DMS 273 treated with DMSO at 0.1 percent for 48 hours (cell line): ENCODE measurements at regions not wholly inside any gene's neighbourhood (a gene's known extent, or its start where the extent isn't known, plus 50 kb on each side); places are given as distances from the start of the nearest gene placed in this dataset.

Source experiments
- DNase-seq: peaks from one replicate; lab custom pipeline; 2025; lab: John Stamatoyannopoulos, UW

DNA sequence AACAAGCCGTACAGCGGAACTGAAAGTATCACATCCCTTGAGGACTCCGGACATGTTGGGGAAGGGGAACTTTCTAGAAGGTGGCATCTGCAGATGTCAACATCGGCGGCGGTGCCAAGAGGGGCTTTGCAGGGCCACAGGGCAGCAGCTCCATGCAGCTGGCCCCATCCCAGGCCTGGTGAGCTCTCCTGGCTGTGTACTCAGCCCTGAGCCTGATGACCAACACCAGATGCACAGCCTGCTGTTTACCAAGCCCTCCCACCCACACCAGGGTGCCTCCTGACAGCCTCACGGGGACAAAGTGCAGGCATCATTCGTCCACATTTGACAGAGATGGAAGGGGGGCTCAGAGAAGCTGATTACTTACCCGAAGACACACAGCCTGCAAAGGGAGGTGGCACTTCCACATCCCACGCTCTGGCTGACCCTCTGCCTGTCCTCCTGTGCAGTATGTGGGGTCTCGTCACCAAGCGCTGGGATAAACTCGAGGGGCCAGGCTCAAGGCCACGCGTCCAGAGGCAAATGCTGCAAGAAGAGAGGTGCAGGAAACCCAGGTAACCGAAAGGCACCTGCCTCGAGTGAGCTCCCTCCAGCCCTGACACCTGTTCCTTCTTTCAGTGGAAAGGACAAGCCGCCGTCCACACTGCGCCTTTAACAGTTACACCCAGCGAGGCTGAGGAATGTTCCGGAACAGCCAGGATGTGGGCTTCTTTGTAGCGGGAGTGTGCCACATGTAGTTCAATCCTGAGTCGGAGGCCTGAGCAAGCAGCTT, 69.0 kb upstream of the ASAP2 start:
- no peak for DNase-seq

DNA sequence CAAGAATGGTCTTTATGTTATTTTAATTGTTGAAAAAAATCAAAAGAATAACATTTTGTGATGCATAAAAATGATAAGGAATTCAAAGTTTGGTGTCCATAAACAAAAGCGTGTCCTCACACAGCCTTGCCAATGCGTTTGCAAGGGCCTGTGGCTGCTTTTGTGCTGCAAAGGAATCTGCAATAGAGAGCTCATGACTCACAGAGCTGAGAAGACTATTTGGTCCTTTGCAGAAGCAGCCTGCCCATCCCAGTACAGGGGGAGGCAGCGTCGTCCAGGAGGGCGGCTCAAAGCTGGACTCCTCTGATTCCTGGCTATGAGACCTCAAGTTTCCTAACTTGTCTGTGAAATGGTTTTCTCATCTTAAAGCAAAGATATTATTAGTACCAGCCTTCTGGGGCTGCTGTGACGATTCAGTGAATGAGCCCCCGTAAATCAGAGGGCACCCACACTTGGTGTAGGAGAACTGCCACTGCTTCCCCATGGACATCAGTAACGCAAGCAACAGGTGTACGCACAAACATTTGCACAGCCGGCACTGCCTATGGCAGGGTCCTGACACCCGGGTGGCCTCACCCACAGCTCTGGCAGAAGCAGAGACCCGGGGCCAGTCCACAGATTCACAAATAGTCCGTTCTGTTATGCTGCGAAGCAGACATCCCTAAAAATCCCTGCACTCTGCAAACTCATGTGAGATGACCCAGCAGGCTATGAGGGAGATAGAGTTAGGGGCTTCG, 70.6 kb upstream of the ASAP2 start:
- DNase-seq, result no peak

GRCh38 chr2:9127316-9127715, 79.3 kb upstream of the ASAP2 start:
- DNase-seq, result no peak

DNA sequence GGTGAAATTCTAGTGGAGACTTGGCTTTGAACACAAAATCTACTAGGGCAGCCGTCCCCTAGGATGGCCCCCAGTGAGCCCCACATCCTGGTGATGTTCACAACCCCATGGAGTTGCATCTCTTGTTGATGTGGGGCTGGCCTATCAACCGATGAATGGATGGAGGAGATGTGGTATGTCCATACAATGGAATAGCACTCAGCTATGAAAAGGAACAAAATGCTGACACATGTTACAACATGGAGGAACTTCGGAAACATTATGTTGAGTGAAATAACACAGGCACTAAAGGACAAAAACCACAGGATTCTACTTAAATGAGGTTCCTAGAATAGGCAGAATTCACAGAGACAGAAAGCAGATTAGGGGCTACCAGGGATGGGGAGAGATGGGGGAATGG, 80.1 kb upstream of the ASAP2 start:
- DNase-seq, result no peak

GRCh38 chr2:9124231-9124741, 82.3 kb upstream of the ASAP2 start:
- no peak for DNase-seq

DNA sequence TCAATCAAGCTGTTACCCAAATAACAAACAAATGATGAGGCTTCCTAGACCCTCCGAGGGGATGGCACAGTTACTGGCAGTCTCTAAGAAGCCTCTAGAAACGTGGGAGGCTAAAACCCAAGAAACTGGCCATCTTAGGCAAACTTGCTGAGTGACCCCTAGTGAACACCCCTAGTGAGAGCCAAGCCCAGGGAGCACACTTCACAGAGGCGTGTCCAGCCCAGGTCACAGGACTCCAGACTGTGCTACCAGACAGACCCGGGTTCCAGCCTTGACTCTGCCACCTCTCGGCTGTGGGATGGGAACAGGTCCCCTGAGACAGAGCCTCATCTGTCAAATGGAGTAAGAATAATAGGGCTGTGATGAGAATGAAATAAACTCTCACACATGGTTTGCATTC, 83.5 kb upstream of the ASAP2 start:
- no peak for DNase-seq

GRCh38 chr2:9122367-9122766, 84.2 kb upstream of the ASAP2 start:
- DNase-seq, result no peak

GRCh38 chr2:9118383-9118960, 88.1 kb upstream of the ASAP2 start:
- DNase-seq, result no peak

GRCh38 chr2:9115229-9115628, 91.4 kb upstream of the ASAP2 start:
- no peak for DNase-seq

- DNase-seq, result no peak
Measured at GRCh38 chr2:9114458-9114857, 92.2 kb upstream of the ASAP2 start.

DNA sequence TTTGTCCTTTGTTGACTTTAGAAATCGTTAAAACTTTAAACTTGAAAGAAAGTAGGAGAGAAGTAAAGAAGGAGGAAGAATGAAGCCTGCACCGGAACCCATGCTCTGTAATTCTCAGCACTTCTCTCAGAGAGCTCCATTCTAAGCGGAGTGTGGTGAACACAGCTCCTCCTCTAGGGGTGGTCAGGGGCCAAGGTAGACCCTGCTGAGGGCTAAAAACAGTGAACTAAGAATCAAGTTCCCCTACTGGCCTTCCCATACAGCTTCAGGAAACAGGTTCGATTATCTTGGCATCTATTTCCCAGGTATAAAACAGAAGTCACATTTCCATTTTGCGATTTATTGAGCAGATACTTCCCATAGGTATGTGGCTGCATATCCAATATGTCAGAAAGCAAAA, 92.7 kb upstream of the ASAP2 start:
- no peak for DNase-seq

DNA sequence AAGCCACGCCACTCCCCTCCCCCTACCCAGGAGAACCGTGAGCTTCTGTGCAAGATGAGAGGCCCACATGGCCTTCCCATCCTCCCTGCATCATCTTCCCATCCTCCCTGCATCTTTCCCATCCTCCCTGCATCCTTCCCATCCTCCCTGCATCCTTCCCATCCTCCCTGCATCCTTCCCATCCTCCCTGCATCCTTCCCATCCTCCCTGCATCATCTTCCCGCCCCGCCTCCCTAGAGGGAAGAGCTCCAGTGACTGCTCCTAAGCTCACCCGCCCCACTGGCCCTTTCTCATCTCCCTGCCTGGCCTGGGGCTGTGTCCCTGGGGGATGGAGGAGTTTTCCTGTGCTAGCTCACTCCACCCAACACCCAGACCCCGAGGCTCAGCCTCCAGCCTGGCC, 93.3 kb upstream of the ASAP2 start:
- no peak for DNase-seq

DNA sequence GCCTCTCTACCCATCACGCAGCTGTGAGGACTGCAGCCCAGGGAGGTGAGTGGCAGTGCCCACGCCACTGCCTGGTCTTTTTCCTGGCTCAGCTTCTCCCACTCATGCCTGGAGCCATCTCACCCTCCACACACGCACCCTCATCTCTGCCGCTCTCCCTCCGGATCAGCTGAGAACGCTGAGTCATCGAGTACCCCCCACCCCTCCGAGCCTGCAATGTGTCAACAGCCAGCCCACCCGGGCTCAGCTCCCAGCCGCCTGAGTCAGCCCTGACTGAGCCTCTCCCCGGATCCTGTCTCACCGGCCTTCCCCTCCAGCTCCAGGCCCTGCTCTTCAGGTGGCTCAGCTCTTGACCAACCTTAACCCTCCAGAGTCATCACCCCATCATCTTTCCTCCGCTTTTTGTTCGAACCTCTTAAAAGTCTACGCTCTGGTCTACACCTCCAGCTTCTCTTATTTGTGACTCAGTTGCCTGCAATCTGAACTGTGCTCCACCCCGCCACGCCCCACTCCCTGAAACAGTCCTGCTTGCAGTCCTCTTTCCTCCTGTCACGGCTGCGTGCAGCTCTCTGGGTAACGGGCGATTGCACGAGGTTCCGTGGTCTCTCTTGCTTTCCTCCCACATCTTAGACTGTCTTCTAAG, 94.4 kb upstream of the ASAP2 start:
- no peak for DNase-seq

DNA sequence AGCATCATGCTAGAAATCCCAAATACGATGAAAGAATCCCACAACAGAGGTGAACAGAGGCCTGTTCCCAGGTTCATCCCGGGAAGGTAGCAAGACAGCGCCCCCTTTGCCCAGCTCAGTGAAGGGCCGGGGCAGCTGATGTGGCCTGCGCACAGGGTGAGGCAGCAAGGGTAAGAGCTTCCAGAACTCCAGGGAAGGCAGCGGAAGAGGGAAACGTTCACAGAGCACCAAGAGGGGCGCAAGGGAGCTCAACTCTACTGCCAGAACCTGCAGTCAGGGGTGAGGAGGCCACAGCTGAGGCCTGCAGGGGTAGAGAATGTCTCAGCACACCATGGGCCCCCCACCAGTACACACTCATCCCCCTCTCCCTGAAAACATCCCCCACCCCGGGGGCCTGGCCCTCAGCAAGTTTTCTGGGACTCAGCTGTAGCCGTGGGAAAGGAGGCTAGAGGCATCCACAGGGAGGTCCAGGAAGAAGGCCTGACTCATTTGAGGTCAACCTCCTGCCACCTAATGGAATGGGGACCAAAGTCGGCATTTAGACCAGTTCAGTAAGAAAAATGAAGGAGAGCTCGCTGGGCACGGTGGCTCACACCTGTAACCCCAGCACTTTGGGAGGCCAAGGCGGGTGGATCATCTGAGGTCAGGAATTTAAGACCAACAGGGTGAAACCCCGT, 95.6 kb upstream of the ASAP2 start:
- DNase-seq, result no peak

GRCh38 chr2:9110346-9110884, 96.2 kb upstream of the ASAP2 start:
- no peak for DNase-seq

DNA sequence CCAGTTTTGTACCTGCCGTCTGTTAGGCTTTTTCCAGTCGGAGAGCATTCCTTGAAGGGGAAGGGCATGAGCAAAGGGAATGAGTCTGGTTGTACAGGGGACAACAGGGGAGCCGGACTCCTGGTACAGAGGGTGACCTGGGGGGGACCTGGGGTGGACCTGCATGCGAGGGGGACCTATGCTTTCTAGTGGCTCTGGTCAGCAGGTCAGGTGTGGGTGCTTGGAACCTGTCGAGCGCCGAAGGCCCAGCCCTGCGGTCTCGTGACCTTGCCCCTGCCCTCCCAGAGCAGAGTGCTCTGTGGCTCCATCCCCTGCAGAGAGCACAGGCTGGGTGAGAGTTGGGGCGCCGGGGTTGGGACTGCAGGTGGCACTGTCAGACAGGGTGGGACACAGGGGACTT, 96.7 kb upstream of the ASAP2 start:
- no peak for DNase-seq

DNA sequence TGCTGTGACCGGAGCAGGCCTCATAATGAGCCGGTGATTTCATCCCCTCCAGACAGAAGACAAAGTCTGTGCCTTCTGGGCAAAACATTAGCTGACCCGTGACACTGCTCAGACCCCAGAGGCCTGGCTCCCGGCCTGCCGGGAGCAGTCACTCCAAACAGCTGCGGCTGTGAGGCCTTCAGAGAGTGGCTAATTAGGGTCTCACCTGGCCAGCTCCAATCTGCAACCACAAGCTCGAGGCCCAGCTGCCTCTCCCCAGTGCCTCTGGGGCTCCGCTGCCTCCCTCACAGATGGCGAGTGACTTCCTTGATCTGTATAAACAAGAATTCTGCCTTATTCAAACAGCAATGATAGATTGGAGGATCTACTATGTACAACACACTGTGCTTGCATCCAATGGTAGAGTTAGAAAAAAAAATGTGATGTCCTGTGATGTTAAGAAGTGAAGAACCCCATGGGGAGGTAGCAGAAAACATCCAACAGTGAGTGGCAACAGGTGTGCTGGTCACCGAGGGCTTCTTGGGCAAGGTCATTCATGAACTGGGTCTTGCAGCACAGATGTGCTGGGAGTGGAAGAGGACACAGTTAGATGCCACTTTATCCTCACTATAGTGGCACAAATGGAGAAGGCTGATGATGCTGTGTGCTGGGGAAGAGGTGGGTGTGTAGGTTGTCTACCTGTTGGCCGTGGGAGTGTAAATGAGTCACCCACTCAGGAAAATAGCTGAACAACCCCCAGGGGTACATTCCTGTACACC, 98.2 kb upstream of the ASAP2 start:
- no peak for DNase-seq

DNA sequence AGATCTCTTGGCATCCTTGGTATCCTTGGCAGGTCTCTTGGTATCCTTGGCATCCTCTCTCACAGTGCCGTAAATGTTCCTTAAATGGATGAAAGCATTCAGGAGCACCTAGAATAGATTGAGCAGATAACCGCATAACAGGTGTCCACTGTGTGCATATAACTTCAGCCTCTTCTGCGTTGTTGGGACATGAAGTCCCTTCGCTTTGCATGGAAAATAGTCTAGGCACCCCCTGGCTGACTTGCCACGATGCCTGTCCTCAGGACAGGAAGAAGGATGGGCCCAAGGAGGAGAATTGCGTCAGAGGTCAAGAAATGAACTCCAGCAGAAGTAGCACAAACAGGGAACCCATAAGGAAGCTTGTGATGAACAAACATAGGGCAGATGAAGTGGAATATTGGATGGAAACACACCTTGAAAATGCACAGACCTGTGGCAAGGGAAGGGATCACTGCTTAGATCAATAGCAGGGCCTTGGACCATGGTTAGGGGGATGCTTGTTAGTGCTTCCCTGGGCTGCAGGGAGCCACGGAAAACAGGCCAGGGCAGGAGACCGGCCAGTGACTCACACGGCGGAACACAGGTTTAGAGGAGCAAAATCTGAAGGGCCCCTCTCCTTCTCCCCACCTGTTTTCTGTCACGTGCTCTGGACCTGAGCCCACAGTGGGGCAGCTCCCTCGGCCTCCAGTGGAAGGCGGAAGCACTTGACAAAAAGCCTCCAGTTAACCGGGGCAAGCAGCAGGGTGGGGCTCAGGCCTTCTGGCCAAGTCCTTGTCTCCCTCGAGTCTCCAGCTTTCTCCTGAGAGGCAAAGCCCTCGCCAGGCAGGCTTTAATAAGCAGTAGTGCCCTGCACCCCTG, 99.2 kb upstream of the ASAP2 start:
- DNase-seq, result no peak

- DNase-seq, result no peak
Measured at GRCh38 chr2:9106338-9107167, 100.1 kb upstream of the ASAP2 start.
